Spleen (tissue), 11 donors: ENCODE measurements at regions not wholly inside any gene's neighbourhood (a gene's known extent, or its start where the extent isn't known, plus 50 kb on each side); places are given as distances from the start of the nearest gene placed in this dataset.
A peak's percentile ranks its signal among the peaks of the same experiment; 100 is the strongest.
"Not testable (repeated sequence)": the region's sequence is repeated elsewhere in the genome, so short reads cannot be mapped to it uniquely, and the experiment has no call there.

Experiments used
- DNase-seq: peaks from one replicate; pipeline ENCODE4 v3.0.0-alpha.2; 2020
- H3K27ac ChIP-seq, 8 donors: fragments of 200-600 bp; sonication (generic) in 7 of 8; 1 replicate in 4 of 8; 2 replicates in 4 of 8; pipeline versions ENCODE4 v1.5.0 to v1.8.0; 2016 to 2021; ENCODE audit warnings: inconsistent platforms in 4 of 8, mild to moderate bottlenecking in 4 of 8, moderate library complexity in 1 of 8
- H3K27me3 ChIP-seq, 7 donors: fragments of 200-600 bp; sonication (generic) in 6 of 7; replicated peaks in 1 of 7; 1 replicate in 4 of 7; 2 replicates in 3 of 7; pipeline versions ENCODE4 v1.5.0 to v1.8.0; 2016 to 2021; ENCODE audit warnings: inconsistent platforms in 3 of 7, mild to moderate bottlenecking in 1 of 7
- H3K36me3 ChIP-seq, 6 donors: fragments of 200-600 bp; sonication (generic) in 5 of 6; 1 replicate in 4 of 6; 2 replicates in 2 of 6; pipeline versions ENCODE4 v1.5.0 to v1.8.0; 2016 to 2021; ENCODE audit warnings: inconsistent platforms in 2 of 6
- H3K4me1 ChIP-seq, 6 donors: fragments of 200-600 bp; sonication (generic) in 5 of 6; 1 replicate in 3 of 6; 2 replicates in 3 of 6; pipeline versions ENCODE4 v1.5.0 to v1.8.0; 2016 to 2021; ENCODE audit warnings: inconsistent platforms in 3 of 6
- H3K4me3 ChIP-seq, 8 donors: fragments of 200-600 bp; sonication (generic) in 7 of 8; 1 replicate in 4 of 8; 2 replicates in 4 of 8; pipeline versions ENCODE4 v1.5.0 to v1.8.0; 2016 to 2021; ENCODE audit warnings: inconsistent platforms in 4 of 8, mild to moderate bottlenecking in 4 of 8, moderate library complexity in 2 of 8
- H3K9me3 ChIP-seq, 8 donors: fragments of 200-600 bp; sonication (generic) in 7 of 8; 1 replicate in 4 of 8; 2 replicates in 4 of 8; pipeline versions ENCODE4 v1.5.0 to v1.8.0; 2016 to 2021; ENCODE audit warnings: inconsistent platforms in 4 of 8
- CTCF ChIP-seq, 11 experiments: fragments of 200-600 bp in 7 of 11; fragments of 450-650 bp in 4 of 11; sonication (generic) in 4 of 11; IDR thresholded peaks in 8 of 11; conservative IDR thresholded peaks in 3 of 11; 1 replicate in 7 of 11; 2 replicates in 4 of 11; pipeline versions ENCODE4 v1.4.0 to v1.8.0; 2016 to 2021; ENCODE audit warnings: antibody characterized with exemption in 11 of 11, inconsistent platforms in 4 of 11, mild to moderate bottlenecking in 1 of 11
- POLR2A ChIP-seq, 3 donors: fragments of 450-650 bp; IDR thresholded peaks; one replicate each; pipeline ENCODE4 v1.5.1; 2017; ENCODE audit warnings: antibody characterized with exemption in 3 of 3, mild to moderate bottlenecking in 1 of 3
- POLR2AphosphoS5 ChIP-seq, 3 donors: sonication (generic); formaldehyde crosslinking; IDR thresholded peaks; one replicate each; pipeline ENCODE4 v1.5.1; 2017; ENCODE audit warnings: antibody characterized with exemption in 3 of 3
- WGBS, 5 donors: extraction: QIAGEN DNeasy Blood & Tissue Kit in 3 of 5; methylation state at CpG; one replicate each; pipeline versions ENCODE4 v1.1.5 to v1.1.7; 2013 to 2018; 5-methylcytosine and 5-hydroxymethylcytosine counted together
- intact Hi-C: fragments of 100-400 bp; cut with DNase I; formaldehyde crosslinking; loops from one replicate; pipeline ENCODE4 v1.15.0; 2023; ENCODE audit warnings: low total_unique reads
- donor health status: healthy with polysubstance abuse.
- donor health status: DM: no; HTN: no; CAD: no; lungs with moderate emphysema.
- donor health status: DM: no; HTN: no; CAD: no.
- donor health status: Bipolar disorder and iron deficiency.
- donor health status: healthy.
- donor health status: DM: no; HTN: no; CAD: no.
- donor health status: DM: yes; HTN: yes; CAD: no.

- H3K36me3 ChIP-seq: peaks cover 0 to 98% (median 77%) of the 10 kb centered on the region in 6 donors
- DNase-seq, intact Hi-C loops, H3K9me3 ChIP-seq, H3K27ac ChIP-seq, H3K27me3 ChIP-seq, H3K4me3 ChIP-seq: not testable (repeated sequence)
- peaks cover 0 to 32% (median 15%) of the 10 kb centered on the region in 6 donors for H3K4me1 ChIP-seq
- WGBS, 5 donors: 76 to 89% (median 85%) methylated on average over 7 to 8 of the region's 8 CpGs
- peak in 1 of 3 donors; percentile 15 for TF ChIP-seq POLR2AphosphoS5 (IDR thresholded peaks at IDR 0.05)
Observed at GRCh38 chr7:66554291-66554690, 74.4 kb upstream of the KCTD7 start.

DNA sequence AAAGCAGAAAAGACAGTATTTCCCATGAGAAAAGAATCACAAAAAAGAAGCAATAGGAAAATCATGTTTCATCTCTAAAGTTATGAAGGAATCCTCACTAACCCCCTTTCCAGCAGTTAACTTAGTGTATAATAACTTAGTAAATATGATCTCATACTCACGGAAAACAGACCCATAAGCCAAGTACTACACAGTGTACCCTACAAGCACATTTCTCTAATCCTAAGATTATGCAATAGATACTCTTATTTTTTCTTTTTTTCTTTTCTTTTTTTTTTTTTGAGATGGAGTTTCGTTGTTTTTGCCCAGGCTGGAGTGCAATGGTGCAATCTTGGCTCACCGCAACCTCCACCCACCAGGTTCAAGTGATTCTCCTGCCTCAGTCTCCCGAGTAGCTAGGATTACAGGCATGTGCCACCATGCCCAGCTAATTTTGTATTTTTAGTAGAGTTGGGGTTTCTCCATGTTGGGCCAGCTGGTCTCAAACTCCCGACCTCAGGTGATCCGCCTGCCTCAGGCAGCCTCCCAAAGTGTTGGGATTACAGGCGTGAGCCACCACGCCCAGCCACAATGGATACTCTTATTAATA, 73.7 kb upstream of the KCTD7 start:
- not testable (repeated sequence) for H3K27ac ChIP-seq

DNA sequence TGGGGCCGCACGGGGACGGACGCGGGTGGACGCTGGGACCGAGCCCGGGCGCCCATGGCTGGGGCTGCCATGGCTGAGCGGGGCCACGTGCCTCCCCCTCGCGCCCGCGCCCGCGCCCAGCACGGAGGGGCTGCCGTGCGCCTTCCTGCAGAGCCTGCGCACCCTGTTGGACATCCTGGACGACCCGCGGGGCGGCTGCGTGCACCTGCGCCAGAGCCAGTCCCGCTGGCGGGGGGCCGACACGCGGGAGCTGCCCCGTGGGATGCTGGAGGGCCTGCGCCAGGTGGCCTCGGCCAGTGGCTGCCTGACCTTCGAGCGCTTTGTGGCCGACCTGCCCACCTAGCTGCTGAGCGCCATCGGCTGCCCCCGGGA, 72.5 kb upstream of the KCTD7 start:
- intact Hi-C loops: no loop called here
- Histone ChIP-seq H3K36me3 (peaks cover 0 to 98% (median 67%) of the 10 kb centered on the region in 6 donors), H3K27ac (no peak overlapping the region), H3K4me1 (peaks cover 0 to 39% (median 15%) of the 10 kb centered on the region in 6 donors), H3K27me3 (no peaks in the 10 kb centered on the region), H3K4me3 (no peak overlapping the region), H3K9me3 (no peaks in the 10 kb centered on the region)
- WGBS, 5 donors: 93 to 98% (median 98%) methylated on average over 11 to 41 of the region's 41 CpGs
- DNase-seq: no peak
- TF ChIP-seq POLR2A (IDR thresholded peaks at IDR 0.05) (no peak), CTCF (IDR thresholded peaks at IDR 0.05 in 8 of 11, conservative IDR thresholded peaks at IDR 0.05 in 3 of 11) (no peak), POLR2AphosphoS5 (IDR thresholded peaks at IDR 0.05) (no peak)

More for the DNA sequence above, 73.7 kb upstream of the KCTD7 start:
- intact Hi-C loops, H3K27me3 ChIP-seq, H3K9me3 ChIP-seq, DNase-seq, H3K4me3 ChIP-seq: not testable (repeated sequence)
- peaks cover 0 to 98% (median 73%) of the 10 kb centered on the region in 6 donors for H3K36me3 ChIP-seq
- H3K4me1 ChIP-seq: peaks cover 0 to 34% (median 15%) of the 10 kb centered on the region in 6 donors
- WGBS, 5 donors: 93 to 97% (median 94%) methylated on average over 8 of the region's 8 CpGs

DNA sequence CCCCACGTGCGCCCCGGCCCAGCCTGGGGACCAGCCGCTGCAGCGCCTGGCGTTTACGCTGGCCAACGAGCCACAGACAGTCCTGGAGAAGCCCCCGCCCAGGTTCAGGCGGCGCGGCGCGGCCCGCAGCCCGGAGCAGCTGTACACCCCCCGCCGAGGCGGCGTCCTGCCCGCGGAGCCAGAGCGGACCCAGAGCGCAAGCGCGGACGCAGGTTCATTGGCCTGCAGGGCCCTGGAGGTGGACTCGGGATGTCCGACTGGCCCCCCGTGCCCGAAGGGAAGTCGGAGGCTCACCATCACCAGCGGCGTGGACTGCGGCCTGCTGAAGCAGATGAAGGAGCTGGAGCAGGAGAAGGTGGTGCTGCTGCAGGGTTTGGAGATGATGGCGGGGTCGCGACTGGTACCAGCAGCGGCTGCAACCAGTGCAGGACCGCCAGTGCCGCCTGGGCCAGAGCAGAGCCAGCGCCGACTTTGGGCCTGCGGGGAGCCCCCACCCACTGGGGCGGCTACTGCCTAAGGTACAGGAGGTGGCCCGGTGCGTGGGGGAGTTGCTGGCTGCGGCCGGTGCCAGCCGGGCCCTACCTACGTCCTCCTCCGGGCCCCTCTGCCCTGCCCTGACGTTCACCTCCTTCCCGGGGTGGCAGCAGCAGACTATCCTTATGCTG, 72.0 kb upstream of the KCTD7 start:
- Histone ChIP-seq H3K36me3 (peaks cover 0 to 98% (median 62%) of the 10 kb centered on the region in 6 donors), H3K4me1 (peaks cover 0 to 42% (median 15%) of the 10 kb centered on the region in 6 donors), H3K27me3 (no peaks in the 10 kb centered on the region), H3K4me3 (no peak overlapping the region), H3K9me3 (no peaks in the 10 kb centered on the region), H3K27ac (no peak overlapping the region)
- intact Hi-C loops: no loop called here
- WGBS, 5 donors: 94 to 99% (median 98%) methylated on average over 22 to 54 of the region's 54 CpGs
- DNase-seq: no peak
- TF ChIP-seq CTCF (IDR thresholded peaks at IDR 0.05 in 8 of 11, conservative IDR thresholded peaks at IDR 0.05 in 3 of 11) (no peak), POLR2AphosphoS5 (IDR thresholded peaks at IDR 0.05) (no peak), POLR2A (IDR thresholded peaks at IDR 0.05) (no peak)
